CD4-positive, alpha-beta T cell treated with Interferon gamma for 1 hour (primary cell): ENCODE measurements at regions not wholly inside any gene's neighbourhood (a gene's known extent, or its start where the extent isn't known, plus 50 kb on each side); places are given as distances from the start of the nearest gene placed in this dataset.

Source experiments
- DNase-seq: peaks from one replicate; pipeline ENCODE4 v3.0.0-alpha.2; 2020

GRCh38 chr2:120520929-120521912 lies 175.3 kb downstream of the INHBB start:
- no peak for DNase-seq

GRCh38 chr2:120522151-120522751 lies 176.3 kb downstream of the INHBB start:
- DNase-seq: no peak

- DNase-seq: no peak
These were observed 177.8 kb downstream of the INHBB start for GRCh38 chr2:120523766-120524165.

GRCh38 chr2:120524174-120524573 lies 178.2 kb downstream of the INHBB start:
- DNase-seq: no peak

GRCh38 chr2:120525056-120526046 lies 179.4 kb downstream of the INHBB start:
- DNase-seq: no peak

- no peak for DNase-seq
These were observed 180.2 kb downstream of the INHBB start for GRCh38 chr2:120526047-120526562.

GRCh38 chr2:120526997-120527945 lies 181.3 kb downstream of the INHBB start:
- DNase-seq: no peak

- no peak for DNase-seq
These were observed 182.2 kb downstream of the INHBB start for GRCh38 chr2:120528051-120528692.

- DNase-seq: no peak
These were observed 182.7 kb downstream of the INHBB start for GRCh38 chr2:120528693-120529076.

- no peak for DNase-seq
These were observed 184.8 kb downstream of the INHBB start for GRCh38 chr2:120530781-120531180.

GRCh38 chr2:120531365-120531764 lies 185.4 kb downstream of the INHBB start:
- DNase-seq: no peak

- no peak for DNase-seq
These were observed 186.1 kb downstream of the INHBB start for GRCh38 chr2:120531863-120532600.

GRCh38 chr2:120533625-120534024 lies 187.7 kb downstream of the INHBB start:
- no peak for DNase-seq

- no peak for DNase-seq
These were observed 188.5 kb downstream of the INHBB start for GRCh38 chr2:120534457-120534856.

- no peak for DNase-seq
These were observed 189.1 kb downstream of the INHBB start for GRCh38 chr2:120535081-120535480.

- no peak for DNase-seq
These were observed 190.2 kb downstream of the INHBB start for GRCh38 chr2:120536141-120536540.

- no peak for DNase-seq
These were observed 192.9 kb downstream of the INHBB start for GRCh38 chr2:120538691-120539423.

- DNase-seq: no peak
These were observed 193.5 kb downstream of the INHBB start for GRCh38 chr2:120539424-120539936.
